Suprapubic skin (tissue), 4 donors: ENCODE measurements at regions not wholly inside any gene's neighbourhood (a gene's known extent, or its start where the extent isn't known, plus 50 kb on each side); places are given as distances from the start of the nearest gene placed in this dataset.

Experiments
- DNase-seq, 2 donors: peaks; one replicate each; pipeline ENCODE4 v3.0.0-alpha.2; 2019; ENCODE audit warnings: low spot score in 2 of 2
- H3K27ac ChIP-seq: fragments of 200-600 bp; sonication (generic); one replicate; pipeline ENCODE4 v1.5.1; 2019
- H3K27me3 ChIP-seq: fragments of 200-600 bp; sonication (generic); one replicate; pipeline ENCODE4 v1.5.1; 2019
- H3K36me3 ChIP-seq: fragments of 200-600 bp; sonication (generic); one replicate; pipeline ENCODE4 v1.5.1; 2019
- H3K4me1 ChIP-seq: fragments of 200-600 bp; sonication (generic); one replicate; pipeline ENCODE4 v1.5.1; 2019
- H3K4me3 ChIP-seq: fragments of 200-600 bp; sonication (generic); one replicate; pipeline ENCODE4 v1.5.1; 2019; ENCODE audit warnings: mild to moderate bottlenecking
- H3K9me3 ChIP-seq: fragments of 200-600 bp; sonication (generic); one replicate; pipeline ENCODE4 v1.5.1; 2019
- CTCF ChIP-seq, 2 donors: fragments of 200-600 bp in 1 of 2; fragments of 450-650 bp in 1 of 2; sonication (generic) in 1 of 2; IDR thresholded peaks; one replicate each; pipeline ENCODE4 v1.5.1; 2016 to 2019; ENCODE audit warnings: antibody characterized with exemption in 2 of 2, mild to moderate bottlenecking in 1 of 2, moderate library complexity in 1 of 2
- EP300 ChIP-seq: sonication (generic); formaldehyde crosslinking; IDR thresholded peaks from one replicate; pipeline ENCODE4 v1.6.1; 2017; ENCODE audit warnings: antibody characterized with exemption
- POLR2A ChIP-seq, 2 donors: fragments of 450-650 bp; IDR thresholded peaks; one replicate each; pipeline ENCODE4 v1.6.1; 2017; ENCODE audit warnings: antibody characterized with exemption in 2 of 2, mild to moderate bottlenecking in 2 of 2, moderate library complexity in 2 of 2
- POLR2AphosphoS5 ChIP-seq, 3 donors: sonication (generic); formaldehyde crosslinking; IDR thresholded peaks; one replicate each; pipeline ENCODE4 v1.6.1; 2017; ENCODE audit warnings: antibody characterized with exemption in 3 of 3
- WGBS: methylation state at CpG from one replicate; pipeline ENCODE4 v1.1.5; 2018; 5-methylcytosine and 5-hydroxymethylcytosine counted together

- Histone ChIP-seq H3K27ac (no peak overlapping the region), H3K27me3 (no peaks in the 10 kb centered on the region), H3K36me3 (no peaks in the 10 kb centered on the region), H3K4me3 (no peak overlapping the region), H3K4me1 (no peaks in the 10 kb centered on the region), H3K9me3 (peaks cover 7% of the 10 kb centered on the region)
- no peak for DNase-seq
- 85% methylated on average over 2 of the region's 2 CpGs for whole genome bisulfite sequencing
- TF ChIP-seq CTCF (IDR thresholded peaks at IDR 0.05) (no peak), POLR2AphosphoS5 (IDR thresholded peaks at IDR 0.05) (no peak), EP300 (no peak), POLR2A (IDR thresholded peaks at IDR 0.05) (no peak)
Measured at GRCh38 chr16:5385115-5385514, 287.5 kb upstream of the EEF2KMT start.

- no peaks in the 10 kb centered on the region for H3K27me3 ChIP-seq
- no peaks in the 10 kb centered on the region for H3K4me1 ChIP-seq
Measured at GRCh38 chr16:5383737-5384136, 286.1 kb upstream of the EEF2KMT start.

GRCh38 chr16:5382484-5382883 lies 284.9 kb upstream of the EEF2KMT start:
- DNase-seq: no peak
- H3K4me3 ChIP-seq: no peak overlapping the region
- no peaks in the 10 kb centered on the region for H3K27me3 ChIP-seq
- TF ChIP-seq CTCF (IDR thresholded peaks at IDR 0.05): no peak
- H3K4me1 ChIP-seq: no peaks in the 10 kb centered on the region
- H3K27ac ChIP-seq: no peak overlapping the region
- peaks cover under 1% of the 10 kb centered on the region for H3K9me3 ChIP-seq
- no peaks in the 10 kb centered on the region for H3K36me3 ChIP-seq
- 53% methylated on average over 4 of the region's 4 CpGs for WGBS

More at GRCh38 chr16:5383737-5384136, 286.1 kb upstream of the EEF2KMT start:
- no peak for DNase-seq
- Histone ChIP-seq H3K27ac (no peak overlapping the region), H3K4me3 (no peak overlapping the region), H3K9me3 (peaks cover 7% of the 10 kb centered on the region), H3K36me3 (no peaks in the 10 kb centered on the region)
- TF ChIP-seq EP300 (no peak), POLR2A (IDR thresholded peaks at IDR 0.05) (no peak), POLR2AphosphoS5 (IDR thresholded peaks at IDR 0.05) (no peak), CTCF (IDR thresholded peaks at IDR 0.05) (no peak)
- WGBS: 89% methylated on average over 2 of the region's 2 CpGs

GRCh38 chr16:5381481-5381880 lies 283.9 kb upstream of the EEF2KMT start:
- Histone ChIP-seq H3K9me3 (no peaks in the 10 kb centered on the region), H3K4me1 (no peaks in the 10 kb centered on the region), H3K27ac (no peak overlapping the region), H3K27me3 (no peaks in the 10 kb centered on the region), H3K36me3 (no peaks in the 10 kb centered on the region), H3K4me3 (no peak overlapping the region)
- no peak for DNase-seq
- TF ChIP-seq CTCF (IDR thresholded peaks at IDR 0.05): no peak
- no peak for TF ChIP-seq POLR2AphosphoS5 (IDR thresholded peaks at IDR 0.05)
- TF ChIP-seq POLR2A (IDR thresholded peaks at IDR 0.05): no peak
- TF ChIP-seq EP300: no peak
- 65% methylated on average over 2 of the region's 3 CpGs for WGBS

- Histone ChIP-seq H3K9me3 (no peaks in the 10 kb centered on the region), H3K4me1 (no peaks in the 10 kb centered on the region), H3K4me3 (no peak overlapping the region), H3K27me3 (no peaks in the 10 kb centered on the region), H3K27ac (no peak overlapping the region), H3K36me3 (no peaks in the 10 kb centered on the region)
- DNase-seq: no peak
- 44% methylated on average over 10 of the region's 10 CpGs for WGBS
- TF ChIP-seq CTCF (IDR thresholded peaks at IDR 0.05) (no peak), POLR2AphosphoS5 (IDR thresholded peaks at IDR 0.05) (no peak), EP300 (no peak), POLR2A (IDR thresholded peaks at IDR 0.05) (no peak)
Measured at GRCh38 chr16:5379954-5380353, 282.4 kb upstream of the EEF2KMT start.
